Fibroblast of lung (primary cell): ENCODE measurements at regions not wholly inside any gene's neighbourhood (a gene's known extent, or its start where the extent isn't known, plus 50 kb on each side); places are given as distances from the start of the nearest gene placed in this dataset.

ENCODE experiments used
- EZH2 ChIP-seq: IDR thresholded peaks from 2 replicates; pipeline ENCODE4 v1.5.1; 2012; ENCODE audit warnings: low read length, control low read depth, mild to moderate bottlenecking; ENCODE audit errors: missing control alignments
- TF ChIP-seq, protein P1 (sequence below), 2 donors: IDR thresholded peaks in 1 of 2; conservative IDR thresholded peaks in 1 of 2; 1 replicate in 1 of 2; 2 replicates in 1 of 2; pipeline ENCODE4 v1.5.1; 2011 to 2012; ENCODE audit warnings: low read length in 2 of 2, control low read depth in 1 of 2, inconsistent platforms in 1 of 2, low read depth in 1 of 2, mild to moderate bottlenecking in 1 of 2

DNA sequence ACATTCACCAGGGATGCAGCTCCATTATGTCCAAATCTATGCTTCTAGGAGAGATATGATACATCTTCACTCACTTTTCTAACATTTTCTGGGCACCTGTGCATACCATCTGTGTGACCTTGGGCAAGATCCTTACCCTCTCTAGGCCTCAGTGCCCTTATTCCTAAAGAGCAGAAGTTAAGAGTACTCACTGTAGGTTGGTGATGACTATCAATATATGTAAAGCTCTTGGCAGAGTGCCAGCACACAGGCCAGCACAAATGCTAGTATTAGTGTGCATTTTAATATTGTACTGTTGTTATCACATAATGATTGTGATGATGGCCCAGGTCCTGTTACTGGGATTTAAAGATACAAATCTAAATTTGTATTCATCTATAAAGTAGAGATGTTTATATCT lies 199.2 kb downstream of the RAD51AP2 start:
- TF ChIP-seq, protein P1, sequence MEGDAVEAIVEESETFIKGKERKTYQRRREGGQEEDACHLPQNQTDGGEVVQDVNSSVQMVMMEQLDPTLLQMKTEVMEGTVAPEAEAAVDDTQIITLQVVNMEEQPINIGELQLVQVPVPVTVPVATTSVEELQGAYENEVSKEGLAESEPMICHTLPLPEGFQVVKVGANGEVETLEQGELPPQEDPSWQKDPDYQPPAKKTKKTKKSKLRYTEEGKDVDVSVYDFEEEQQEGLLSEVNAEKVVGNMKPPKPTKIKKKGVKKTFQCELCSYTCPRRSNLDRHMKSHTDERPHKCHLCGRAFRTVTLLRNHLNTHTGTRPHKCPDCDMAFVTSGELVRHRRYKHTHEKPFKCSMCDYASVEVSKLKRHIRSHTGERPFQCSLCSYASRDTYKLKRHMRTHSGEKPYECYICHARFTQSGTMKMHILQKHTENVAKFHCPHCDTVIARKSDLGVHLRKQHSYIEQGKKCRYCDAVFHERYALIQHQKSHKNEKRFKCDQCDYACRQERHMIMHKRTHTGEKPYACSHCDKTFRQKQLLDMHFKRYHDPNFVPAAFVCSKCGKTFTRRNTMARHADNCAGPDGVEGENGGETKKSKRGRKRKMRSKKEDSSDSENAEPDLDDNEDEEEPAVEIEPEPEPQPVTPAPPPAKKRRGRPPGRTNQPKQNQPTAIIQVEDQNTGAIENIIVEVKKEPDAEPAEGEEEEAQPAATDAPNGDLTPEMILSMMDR (conservative IDR thresholded peaks at IDR 0.05 in 1 of 2, IDR thresholded peaks at IDR 0.05 in 1 of 2; ENCODE audit: low read depth in 1 of 2, low read length in 2 of 2): no peak
- no peak for TF ChIP-seq EZH2
